ENCODE measurements at regions not wholly inside any gene's neighbourhood (a gene's known extent, or its start where the extent isn't known, plus 50 kb on each side); places are given as distances from the start of the nearest gene placed in this dataset.

DNA sequence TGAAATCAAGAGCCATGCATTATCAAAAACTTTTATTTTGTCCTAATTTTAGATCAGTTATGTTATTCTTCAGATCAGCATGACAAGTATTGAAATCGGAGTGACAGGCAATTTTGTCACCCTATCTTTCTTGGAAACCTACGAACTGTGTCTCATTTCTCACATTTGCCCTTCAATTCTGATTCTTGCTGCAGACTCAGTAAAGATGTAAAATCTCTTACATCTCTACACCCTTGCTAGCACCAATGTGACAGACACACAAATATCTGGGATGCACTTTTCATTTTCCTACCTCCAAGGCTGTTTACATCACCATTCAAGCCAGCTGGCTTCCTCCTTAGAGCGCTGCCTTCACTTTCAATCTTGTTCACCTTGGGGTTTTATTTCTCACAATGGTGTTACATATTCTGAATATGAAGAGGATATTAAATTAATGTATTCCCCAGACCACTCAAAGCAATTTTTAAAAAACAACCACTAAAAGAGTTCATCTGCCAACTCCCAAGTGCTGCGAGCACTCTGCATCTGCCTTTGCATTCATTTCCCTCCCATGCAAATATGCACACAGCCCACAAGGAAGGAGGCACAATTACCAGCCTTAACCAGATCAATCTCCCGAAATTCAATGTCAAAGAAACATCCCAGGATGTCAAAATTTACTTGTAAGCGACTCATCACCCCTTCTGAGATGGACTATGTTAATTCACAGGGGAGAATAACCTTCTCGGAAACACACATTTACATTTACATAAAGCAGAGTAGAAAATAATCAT is 164.3 kb downstream of the ENC1 start:
- DNase-seq (ENCODE audit: low read depth): no peak
- no peak overlapping the region for H3K4me3 ChIP-seq (ENCODE audit: low read length)
- no peaks in the 10 kb centered on the region for H3K36me3 ChIP-seq (ENCODE audit: control insufficient read depth, insufficient read depth, low read length, severe bottlenecking)
- peaks cover under 1% of the 10 kb centered on the region for H3K4me1 ChIP-seq (ENCODE audit: control insufficient read depth, insufficient read depth, low read length)
- no peaks in the 10 kb centered on the region for H3K9me3 ChIP-seq (ENCODE audit: control insufficient read depth, low read length)
- no peak overlapping the region for H3K9ac ChIP-seq (ENCODE audit: low read length)
- H3K27me3 ChIP-seq (replicated peaks; ENCODE audit: control insufficient read depth, insufficient read depth, low read length): no peaks in the 10 kb centered on the region

GRCh38 chr5:74471875-74472274 is 168.7 kb downstream of the ENC1 start:
- Histone ChIP-seq H3K36me3 (ENCODE audit: control insufficient read depth, insufficient read depth, low read length, severe bottlenecking) (no peaks in the 10 kb centered on the region), H3K9me3 (ENCODE audit: control insufficient read depth, low read length) (no peaks in the 10 kb centered on the region), H3K4me3 (ENCODE audit: low read length) (no peak overlapping the region), H3K9ac (ENCODE audit: low read length) (no peak overlapping the region), H3K4me1 (ENCODE audit: control insufficient read depth, insufficient read depth, low read length) (no peaks in the 10 kb centered on the region), H3K27me3 (replicated peaks; ENCODE audit: control insufficient read depth, insufficient read depth, low read length) (no peaks in the 10 kb centered on the region)
- no peak for DNase-seq (ENCODE audit: low read depth)

DNA sequence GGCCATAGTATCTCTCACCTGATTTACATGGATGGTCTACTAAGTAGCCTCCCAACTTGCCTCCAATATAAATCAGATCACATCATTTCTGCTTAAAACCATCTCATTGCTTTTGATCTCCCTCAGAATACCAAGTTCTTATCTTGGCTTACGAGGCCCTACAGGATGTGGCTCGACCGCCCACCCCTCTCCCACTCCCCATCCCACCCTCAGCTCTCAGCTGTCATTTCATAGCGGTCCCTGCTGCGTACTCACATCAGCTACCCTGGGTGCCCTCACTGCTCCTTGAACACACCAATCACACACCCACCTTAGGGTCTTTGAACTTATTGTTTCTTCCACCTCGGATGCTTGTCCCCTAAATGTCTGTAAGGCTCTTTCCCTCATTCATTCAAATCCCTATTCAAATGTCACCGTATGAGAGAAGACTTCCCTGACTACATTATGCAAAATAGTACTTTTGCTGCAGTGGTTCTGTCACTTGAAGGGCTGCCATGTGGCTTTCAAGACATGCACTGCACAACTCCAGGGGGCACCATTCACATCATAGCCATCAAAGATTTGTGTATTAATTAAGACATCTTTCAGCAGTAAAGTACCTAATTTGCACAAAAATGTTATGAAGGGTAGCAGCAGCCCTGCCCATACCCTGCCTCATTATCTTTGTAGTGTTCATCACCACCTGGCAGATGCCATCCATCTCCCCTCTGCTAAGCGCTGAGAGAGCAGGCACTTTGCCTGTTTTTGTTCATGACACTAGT is 171.1 kb downstream of the ENC1 start:
- no peaks in the 10 kb centered on the region for H3K36me3 ChIP-seq (ENCODE audit: control insufficient read depth, insufficient read depth, low read length, severe bottlenecking)
- no peaks in the 10 kb centered on the region for H3K9me3 ChIP-seq (ENCODE audit: control insufficient read depth, low read length)
- DNase-seq (ENCODE audit: low read depth): no peak
- peaks cover 3% of the 10 kb centered on the region for H3K4me1 ChIP-seq (ENCODE audit: control insufficient read depth, insufficient read depth, low read length)
- no peak overlapping the region for H3K4me3 ChIP-seq (ENCODE audit: low read length)
- no peaks in the 10 kb centered on the region for H3K27me3 ChIP-seq (replicated peaks; ENCODE audit: control insufficient read depth, insufficient read depth, low read length)
- H3K9ac ChIP-seq (ENCODE audit: low read length): no peak overlapping the region

GRCh38 chr5:74468421-74468820 is 172.1 kb downstream of the ENC1 start:
- Histone ChIP-seq H3K9ac (ENCODE audit: low read length) (no peak overlapping the region), H3K27me3 (replicated peaks; ENCODE audit: control insufficient read depth, insufficient read depth, low read length) (no peaks in the 10 kb centered on the region), H3K36me3 (ENCODE audit: control insufficient read depth, insufficient read depth, low read length, severe bottlenecking) (no peaks in the 10 kb centered on the region), H3K4me1 (ENCODE audit: control insufficient read depth, insufficient read depth, low read length) (peaks cover 3% of the 10 kb centered on the region), H3K4me3 (ENCODE audit: low read length) (no peak overlapping the region), H3K9me3 (ENCODE audit: control insufficient read depth, low read length) (no peaks in the 10 kb centered on the region)
- DNase-seq (ENCODE audit: low read depth): no peak

DNA sequence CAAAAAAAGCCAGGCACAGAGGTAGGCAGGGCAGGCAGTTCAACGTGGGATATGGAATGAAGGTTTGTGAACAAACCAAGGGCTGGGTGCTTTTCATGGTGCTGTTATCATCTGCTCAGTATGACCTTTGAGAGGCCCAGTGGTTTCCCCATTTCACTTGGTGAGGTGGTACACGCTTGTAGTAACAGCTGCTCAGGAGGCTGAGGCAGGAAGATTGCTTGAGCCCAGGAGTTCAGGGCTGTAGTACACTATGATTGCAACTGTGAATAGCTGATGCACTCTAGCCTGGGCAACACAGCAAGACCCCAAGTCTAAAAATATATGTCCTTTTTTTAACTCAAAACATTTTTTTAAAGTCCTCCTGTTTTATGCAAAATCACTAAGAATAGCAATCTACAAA is 174.8 kb downstream of the ENC1 start:
- H3K9me3 ChIP-seq (ENCODE audit: control insufficient read depth, low read length): no peaks in the 10 kb centered on the region
- H3K9ac ChIP-seq (ENCODE audit: low read length): no peak overlapping the region
- no peak overlapping the region for H3K4me3 ChIP-seq (ENCODE audit: low read length)
- no peak for DNase-seq (ENCODE audit: low read depth)
- peaks cover 3% of the 10 kb centered on the region for H3K4me1 ChIP-seq (ENCODE audit: control insufficient read depth, insufficient read depth, low read length)
- H3K36me3 ChIP-seq (ENCODE audit: control insufficient read depth, insufficient read depth, low read length, severe bottlenecking): no peaks in the 10 kb centered on the region
- no peaks in the 10 kb centered on the region for H3K27me3 ChIP-seq (replicated peaks; ENCODE audit: control insufficient read depth, insufficient read depth, low read length)

DNA sequence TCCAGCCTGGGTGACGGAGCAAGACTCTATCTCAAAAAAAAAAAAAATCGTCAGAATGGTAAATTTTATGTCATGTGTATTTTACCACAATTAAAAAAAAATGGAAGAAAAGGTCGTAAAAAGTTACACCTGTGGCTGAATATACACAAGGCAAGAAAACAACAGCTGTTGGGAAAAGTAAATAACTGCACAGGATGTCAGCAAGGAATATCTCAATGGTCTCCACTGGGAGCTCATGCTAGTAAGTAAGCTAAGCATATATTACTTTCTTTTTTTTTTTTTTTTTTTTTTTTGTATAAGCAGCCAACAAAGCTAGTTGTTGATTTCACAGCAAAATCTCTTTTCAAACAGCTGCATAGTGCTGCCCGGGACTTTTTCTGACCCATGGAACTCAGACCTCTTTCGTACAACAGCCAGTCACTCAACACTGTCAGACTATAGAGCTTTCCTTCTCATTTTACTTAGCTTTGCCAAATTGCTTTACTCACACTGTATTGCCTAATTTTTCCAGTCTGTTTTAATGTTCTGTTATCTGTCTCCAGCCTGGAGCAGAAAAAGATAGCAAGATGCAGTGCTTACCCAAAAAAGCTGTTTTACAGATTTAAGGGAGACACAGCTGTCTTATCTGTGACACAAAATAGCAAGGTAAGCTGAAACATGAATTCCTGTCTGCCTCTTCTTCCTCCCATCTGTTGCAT is 175.9 kb downstream of the ENC1 start:
- Histone ChIP-seq H3K27me3 (replicated peaks; ENCODE audit: control insufficient read depth, insufficient read depth, low read length) (no peaks in the 10 kb centered on the region), H3K36me3 (ENCODE audit: control insufficient read depth, insufficient read depth, low read length, severe bottlenecking) (no peaks in the 10 kb centered on the region), H3K9me3 (ENCODE audit: control insufficient read depth, low read length) (no peaks in the 10 kb centered on the region), H3K9ac (ENCODE audit: low read length) (peak overlapping the region; percentile 17), H3K4me3 (ENCODE audit: low read length) (peak overlapping the region; percentile 42), H3K4me1 (ENCODE audit: control insufficient read depth, insufficient read depth, low read length) (peaks cover 3% of the 10 kb centered on the region)
- peak; percentile 9 for DNase-seq (ENCODE audit: low read depth)

DNA sequence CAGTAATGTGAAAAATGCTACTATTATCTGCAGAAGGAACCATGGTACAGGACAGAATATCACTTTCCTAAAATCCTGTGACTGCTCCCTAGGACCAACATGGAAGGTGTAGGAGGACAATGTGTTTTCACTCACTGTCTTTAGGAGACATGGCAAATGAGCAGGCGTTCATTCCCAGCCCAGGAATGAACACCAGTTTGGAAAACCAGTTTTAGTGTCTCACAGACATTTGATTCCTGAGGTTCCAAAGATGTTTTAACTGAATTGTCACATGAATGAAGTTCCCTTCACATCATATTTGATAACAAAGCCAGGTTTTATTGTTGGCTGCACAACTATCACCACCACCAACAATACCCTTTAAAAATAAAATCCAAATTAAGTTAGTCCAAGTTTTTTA is 178.2 kb downstream of the ENC1 start:
- H3K4me3 ChIP-seq (ENCODE audit: low read length): no peak overlapping the region
- no peak overlapping the region for H3K9ac ChIP-seq (ENCODE audit: low read length)
- peaks cover 12% of the 10 kb centered on the region for H3K4me1 ChIP-seq (ENCODE audit: control insufficient read depth, insufficient read depth, low read length)
- no peaks in the 10 kb centered on the region for H3K36me3 ChIP-seq (ENCODE audit: control insufficient read depth, insufficient read depth, low read length, severe bottlenecking)
- H3K9me3 ChIP-seq (ENCODE audit: control insufficient read depth, low read length): no peaks in the 10 kb centered on the region
- no peaks in the 10 kb centered on the region for H3K27me3 ChIP-seq (replicated peaks; ENCODE audit: control insufficient read depth, insufficient read depth, low read length)
- DNase-seq (ENCODE audit: low read depth): no peak

GRCh38 chr5:74461251-74461650 is 179.3 kb downstream of the ENC1 start:
- H3K36me3 ChIP-seq (ENCODE audit: control insufficient read depth, insufficient read depth, low read length, severe bottlenecking): no peaks in the 10 kb centered on the region
- no peaks in the 10 kb centered on the region for H3K27me3 ChIP-seq (replicated peaks; ENCODE audit: control insufficient read depth, insufficient read depth, low read length)
- H3K4me1 ChIP-seq (ENCODE audit: control insufficient read depth, insufficient read depth, low read length): peaks cover 12% of the 10 kb centered on the region
- DNase-seq (ENCODE audit: low read depth): no peak
- no peak overlapping the region for H3K4me3 ChIP-seq (ENCODE audit: low read length)
- H3K9ac ChIP-seq (ENCODE audit: low read length): no peak overlapping the region
- H3K9me3 ChIP-seq (ENCODE audit: control insufficient read depth, low read length): no peaks in the 10 kb centered on the region

GRCh38 chr5:74460694-74461093 is 179.8 kb downstream of the ENC1 start:
- peaks cover 12% of the 10 kb centered on the region for H3K4me1 ChIP-seq (ENCODE audit: control insufficient read depth, insufficient read depth, low read length)

GRCh38 chr5:74459984-74460383 is 180.5 kb downstream of the ENC1 start:
- H3K4me1 ChIP-seq (ENCODE audit: control insufficient read depth, insufficient read depth, low read length): peaks cover 10% of the 10 kb centered on the region
- H3K9ac ChIP-seq (ENCODE audit: low read length): no peak overlapping the region
- no peak for DNase-seq (ENCODE audit: low read depth)
- H3K9me3 ChIP-seq (ENCODE audit: control insufficient read depth, low read length): no peaks in the 10 kb centered on the region
- no peaks in the 10 kb centered on the region for H3K36me3 ChIP-seq (ENCODE audit: control insufficient read depth, insufficient read depth, low read length, severe bottlenecking)
- no peak overlapping the region for H3K4me3 ChIP-seq (ENCODE audit: low read length)
- no peaks in the 10 kb centered on the region for H3K27me3 ChIP-seq (replicated peaks; ENCODE audit: control insufficient read depth, insufficient read depth, low read length)

More at GRCh38 chr5:74460694-74461093, 179.8 kb downstream of the ENC1 start:
- DNase-seq (ENCODE audit: low read depth): no peak
- Histone ChIP-seq H3K9ac (ENCODE audit: low read length) (no peak overlapping the region), H3K27me3 (replicated peaks; ENCODE audit: control insufficient read depth, insufficient read depth, low read length) (no peaks in the 10 kb centered on the region), H3K4me3 (ENCODE audit: low read length) (no peak overlapping the region), H3K36me3 (ENCODE audit: control insufficient read depth, insufficient read depth, low read length, severe bottlenecking) (no peaks in the 10 kb centered on the region), H3K9me3 (ENCODE audit: control insufficient read depth, low read length) (no peaks in the 10 kb centered on the region)

GRCh38 chr5:74457876-74458275 is 182.7 kb downstream of the ENC1 start:
- H3K9me3 ChIP-seq (ENCODE audit: control insufficient read depth, low read length): no peaks in the 10 kb centered on the region
- H3K9ac ChIP-seq (ENCODE audit: low read length): no peak overlapping the region
- no peak for DNase-seq (ENCODE audit: low read depth)
- no peak overlapping the region for H3K4me3 ChIP-seq (ENCODE audit: low read length)
- H3K4me1 ChIP-seq (ENCODE audit: control insufficient read depth, insufficient read depth, low read length): peaks cover 9% of the 10 kb centered on the region
- H3K27me3 ChIP-seq (replicated peaks; ENCODE audit: control insufficient read depth, insufficient read depth, low read length): no peaks in the 10 kb centered on the region
- H3K36me3 ChIP-seq (ENCODE audit: control insufficient read depth, insufficient read depth, low read length, severe bottlenecking): no peaks in the 10 kb centered on the region

Data from adipocyte (in vitro differentiated cells).